ENCODE measurements at regions not wholly inside any gene's neighbourhood (a gene's known extent, or its start where the extent isn't known, plus 50 kb on each side); places are given as distances from the start of the nearest gene placed in this dataset.

DNA sequence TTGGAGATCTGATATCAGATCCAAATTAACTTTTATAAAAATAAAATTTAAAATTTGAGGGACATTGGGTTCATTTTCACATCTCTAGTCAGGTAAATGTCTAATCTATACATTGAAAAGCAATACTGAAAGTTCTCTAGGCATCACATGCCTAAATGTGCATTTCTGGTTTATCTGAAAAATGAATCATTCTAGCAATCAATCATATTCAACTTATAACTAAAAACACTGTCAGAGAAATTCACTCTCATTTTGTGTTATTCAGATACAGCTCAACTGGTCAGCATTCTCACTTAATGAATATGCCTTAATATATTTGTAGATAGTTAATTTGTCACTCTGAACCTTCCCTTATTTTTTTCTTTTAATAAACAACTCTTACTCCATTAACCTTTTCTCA is 243.2 kb downstream of the CASP12 start:
- no peak for DNase-seq (ENCODE audit: low read depth)

DNA sequence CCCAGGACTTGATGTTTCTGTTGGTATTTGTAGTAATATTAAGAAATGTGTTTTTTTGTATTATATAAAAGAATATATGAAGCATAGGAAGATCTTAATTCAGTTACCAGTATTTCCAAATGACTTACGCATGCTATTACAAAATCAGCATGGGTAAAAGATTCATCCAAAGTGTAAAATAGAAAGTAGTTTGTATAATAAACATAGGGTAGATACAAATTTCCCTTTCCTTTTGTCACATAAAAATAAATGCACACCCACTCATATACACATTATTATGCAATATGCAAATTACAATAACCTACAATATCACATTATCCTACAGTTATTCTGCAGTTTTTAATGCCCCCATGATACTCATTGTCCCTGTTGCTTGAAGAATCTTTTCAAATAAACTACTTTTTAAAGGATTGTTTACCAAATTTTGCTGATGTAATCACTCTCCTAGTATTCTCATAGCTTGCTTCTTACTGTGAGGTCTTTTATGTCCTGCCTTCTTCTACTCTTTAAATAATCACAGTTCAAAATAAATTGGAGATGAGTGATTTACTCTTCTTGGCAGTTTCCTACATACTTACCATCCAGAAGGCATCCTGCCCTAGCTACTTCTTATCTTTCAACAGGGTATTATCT is 244.0 kb downstream of the CASP12 start:
- DNase-seq (ENCODE audit: low read depth), result no peak

DNA sequence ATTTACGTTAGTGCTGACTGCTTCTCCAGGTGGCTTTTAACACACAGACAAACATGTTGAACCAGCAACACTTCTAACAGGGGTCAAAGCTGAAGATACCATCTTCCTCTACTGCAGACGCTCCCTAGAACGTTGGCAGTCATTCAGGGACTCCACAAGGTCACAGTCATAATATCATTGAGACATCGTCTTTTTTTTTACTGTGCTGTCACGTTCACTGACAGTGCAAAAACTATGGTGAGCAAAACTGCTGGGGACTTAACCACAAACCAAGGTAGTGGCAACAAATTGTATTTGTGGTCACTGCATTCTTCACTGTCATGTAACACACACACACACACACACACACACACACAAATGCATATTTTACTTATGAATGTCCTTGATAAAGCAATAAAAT is 244.9 kb downstream of the CASP12 start:
- no peak for DNase-seq (ENCODE audit: low read depth)

DNA sequence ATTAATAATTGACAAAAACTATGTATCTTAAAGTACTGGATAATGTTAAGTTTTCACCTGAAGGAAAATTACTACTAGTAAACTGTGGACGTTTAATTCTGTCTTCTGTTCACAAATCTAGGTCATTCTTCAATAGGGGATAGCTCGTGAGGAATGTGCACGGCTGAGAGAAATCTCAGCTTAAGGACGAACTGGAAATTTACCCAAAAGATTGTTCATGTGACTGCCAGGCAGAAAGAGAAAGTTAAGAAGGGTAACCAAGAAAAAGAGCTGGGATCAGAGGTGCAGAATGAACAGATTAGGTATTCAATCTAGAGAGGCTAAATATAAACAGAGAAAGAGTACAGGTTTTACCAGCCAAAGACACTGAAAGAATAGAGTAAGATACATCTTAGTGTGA is 245.3 kb downstream of the CASP12 start:
- DNase-seq (ENCODE audit: low read depth), result no peak

DNA sequence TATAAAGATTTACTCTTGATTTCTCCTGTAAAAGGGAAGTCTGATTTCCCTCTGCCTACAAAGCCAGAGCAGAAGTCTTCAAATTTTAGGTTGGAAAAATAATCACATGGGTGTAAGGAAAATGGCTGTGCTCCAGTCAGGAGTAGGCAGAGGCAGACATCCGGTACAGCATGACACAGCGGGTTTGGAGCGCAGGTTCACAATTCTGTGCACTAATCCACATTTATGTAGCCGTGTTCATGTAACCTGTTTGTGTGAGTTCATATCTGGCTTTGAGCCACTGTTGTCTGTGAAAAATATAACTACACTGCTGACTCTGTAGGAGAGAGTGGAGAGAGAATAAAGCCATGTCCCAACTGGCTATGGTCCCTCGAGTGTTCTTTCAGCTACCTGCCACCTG is 248.0 kb downstream of the CASP12 start:
- DNase-seq (ENCODE audit: low read depth), result no peak

DNA sequence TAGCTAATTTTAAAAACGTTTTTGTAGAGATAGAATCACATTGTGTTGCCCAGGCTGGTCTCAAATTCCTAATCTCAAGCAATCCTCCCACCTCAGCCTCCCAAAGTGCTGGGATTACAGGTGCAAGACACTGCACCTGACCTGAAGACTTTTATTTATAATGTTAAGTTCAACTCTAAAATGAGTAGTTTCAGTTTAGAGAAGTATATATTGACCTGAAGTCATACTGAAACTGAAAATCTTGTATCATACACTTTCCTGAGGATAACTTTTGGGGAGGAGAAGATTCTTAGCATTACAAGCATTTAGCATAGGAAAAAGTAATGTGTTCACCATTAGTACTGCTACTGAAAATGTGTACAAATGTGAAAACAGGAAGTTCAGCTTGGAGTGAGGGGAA is 249.3 kb downstream of the CASP12 start:
- DNase-seq (ENCODE audit: low read depth), result no peak

DNA sequence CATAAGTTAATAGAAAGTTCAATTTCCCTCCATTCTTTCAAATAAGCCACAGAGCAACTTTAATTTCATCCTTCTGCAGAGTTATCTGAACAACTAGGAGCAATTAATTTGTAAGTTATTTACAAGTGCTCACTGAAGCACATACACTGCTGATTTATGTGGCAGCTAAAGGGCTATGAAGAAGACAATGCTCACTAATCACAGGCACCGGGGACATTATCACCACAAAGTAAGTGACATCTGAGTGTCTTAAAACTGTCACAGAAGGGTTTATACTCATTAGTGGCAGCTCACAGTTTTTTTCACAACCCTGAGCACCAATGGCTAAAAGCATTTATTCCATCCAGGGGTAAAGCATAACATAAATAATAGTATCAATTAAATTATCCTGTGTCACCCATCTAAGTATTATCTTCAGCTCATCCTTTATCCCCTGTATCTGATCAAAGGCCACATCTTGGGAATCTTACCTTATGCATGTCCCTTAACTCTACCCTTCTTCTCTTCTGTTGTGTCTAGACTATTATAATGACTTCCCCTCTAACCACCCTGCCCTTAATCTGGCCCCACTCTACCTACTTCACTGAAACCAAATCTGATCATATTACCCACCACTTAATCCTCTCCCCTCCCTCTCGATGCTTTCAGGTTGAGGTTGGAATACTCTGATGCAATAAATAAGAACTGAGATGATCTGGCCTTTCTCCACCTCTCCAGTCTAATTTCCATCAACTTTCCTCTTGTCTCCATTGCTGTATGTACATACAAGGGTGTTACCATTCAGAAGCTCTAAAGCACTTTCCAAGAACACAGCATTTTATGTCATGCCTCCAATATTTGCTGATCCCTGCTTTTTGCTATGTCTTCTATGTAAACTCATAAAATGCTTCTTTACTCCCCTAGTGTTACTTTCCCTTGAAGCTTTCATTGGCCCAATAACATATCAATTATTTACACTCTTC is 252.7 kb downstream of the CASP12 start:
- no peak for DNase-seq (ENCODE audit: low read depth)

DNA sequence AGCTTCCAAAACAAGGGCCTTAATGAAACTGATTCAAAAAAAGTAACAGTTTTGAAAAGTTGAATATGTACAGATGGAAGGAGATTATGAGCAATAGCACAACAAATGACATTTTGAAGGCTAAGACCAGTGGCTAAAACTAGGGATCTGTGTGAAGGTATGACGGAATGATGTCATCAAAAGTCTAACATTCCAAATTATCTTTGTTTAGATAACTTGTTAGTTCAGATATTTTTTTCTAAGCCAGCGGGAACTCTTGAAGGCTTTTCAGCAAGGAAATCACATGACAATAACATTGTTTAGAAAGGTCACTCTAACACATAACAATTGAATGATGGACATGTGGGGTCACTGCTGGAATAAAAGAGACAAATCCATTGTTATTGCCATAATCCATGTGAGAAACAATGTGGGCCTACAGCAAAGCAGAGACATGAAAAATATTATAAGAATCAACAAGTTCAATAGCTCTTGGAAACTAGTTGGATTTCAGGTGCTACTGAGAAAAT is 260.5 kb downstream of the CASP12 start:
- DNase-seq (ENCODE audit: low read depth), result no peak

DNA sequence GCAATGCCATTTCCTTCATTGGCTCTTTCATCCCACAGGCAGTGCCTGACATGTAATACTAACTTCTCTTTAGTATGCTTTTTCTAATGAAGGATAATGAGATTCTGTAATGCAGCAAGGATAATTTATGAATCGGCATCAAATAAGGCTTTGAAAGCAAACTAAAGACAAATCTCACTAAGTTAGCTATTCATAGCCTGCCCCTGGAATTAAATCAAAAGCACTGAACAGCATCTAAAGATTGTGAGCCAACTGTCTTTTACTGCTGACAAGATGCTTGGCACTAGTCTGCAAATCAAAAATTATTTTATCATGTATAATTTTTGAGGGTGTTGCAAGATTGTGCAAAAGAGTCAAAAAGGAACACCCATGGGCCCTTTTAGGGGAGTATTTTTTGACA is 265.0 kb downstream of the CASP12 start:
- no peak for DNase-seq (ENCODE audit: low read depth)

DNA sequence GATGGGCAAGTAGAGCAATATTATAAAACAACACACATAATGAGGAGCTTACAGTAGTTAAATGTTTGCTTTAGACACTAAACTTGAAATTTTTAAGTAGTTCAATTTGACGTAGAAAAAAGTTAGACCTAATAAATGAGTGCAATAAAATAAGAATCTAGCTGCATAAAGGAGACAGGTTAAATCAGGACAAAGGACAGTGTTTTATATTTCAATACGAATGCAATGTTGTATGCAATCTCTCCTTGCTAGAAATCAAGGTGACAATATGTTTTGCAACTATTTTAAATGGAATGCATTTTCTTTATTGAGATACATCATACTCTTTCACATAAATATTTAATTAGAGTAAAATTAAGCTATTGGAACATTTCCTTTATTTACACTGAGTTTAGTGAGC is 267.9 kb downstream of the CASP12 start:
- DNase-seq (ENCODE audit: low read depth), result no peak

DNA sequence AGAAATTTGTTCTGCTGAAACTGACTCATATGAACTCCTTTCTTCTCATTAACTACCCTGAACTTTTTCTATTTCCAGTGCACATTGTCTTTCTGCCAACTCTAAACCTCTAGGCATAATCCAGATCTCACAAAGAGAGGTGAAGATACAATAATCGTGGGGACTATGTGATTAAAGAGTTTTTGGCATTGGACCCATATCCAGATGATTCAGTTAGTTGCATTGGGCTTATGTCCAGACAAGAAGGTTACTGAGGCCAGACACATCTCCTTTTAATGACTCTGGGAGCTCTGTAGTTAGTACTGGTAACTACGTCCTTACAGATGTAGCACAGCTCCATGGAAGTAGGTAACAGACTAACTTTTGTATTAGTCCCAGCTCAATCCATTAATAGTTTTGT is 273.0 kb downstream of the CASP12 start:
- DNase-seq (ENCODE audit: low read depth), result no peak

DNA sequence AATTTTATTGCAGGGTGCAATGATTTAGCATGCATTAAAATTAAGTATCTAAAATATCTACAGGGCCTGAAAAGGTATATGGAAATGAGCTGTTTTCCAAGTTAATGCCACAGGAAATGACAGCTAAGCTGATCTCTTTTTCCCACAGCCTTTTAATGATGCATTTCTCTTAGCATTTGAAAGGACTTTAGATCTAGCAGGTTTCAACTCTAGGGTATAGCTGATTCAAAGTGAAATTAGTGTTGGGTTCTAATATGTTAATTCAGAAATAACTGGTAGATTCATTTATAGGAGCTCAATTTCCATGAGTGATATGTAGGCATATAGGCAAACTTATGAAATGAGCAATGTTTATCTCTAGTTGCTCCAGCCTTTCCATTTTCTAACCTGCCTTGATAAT is 274.2 kb downstream of the CASP12 start:
- no peak for DNase-seq (ENCODE audit: low read depth)

DNA sequence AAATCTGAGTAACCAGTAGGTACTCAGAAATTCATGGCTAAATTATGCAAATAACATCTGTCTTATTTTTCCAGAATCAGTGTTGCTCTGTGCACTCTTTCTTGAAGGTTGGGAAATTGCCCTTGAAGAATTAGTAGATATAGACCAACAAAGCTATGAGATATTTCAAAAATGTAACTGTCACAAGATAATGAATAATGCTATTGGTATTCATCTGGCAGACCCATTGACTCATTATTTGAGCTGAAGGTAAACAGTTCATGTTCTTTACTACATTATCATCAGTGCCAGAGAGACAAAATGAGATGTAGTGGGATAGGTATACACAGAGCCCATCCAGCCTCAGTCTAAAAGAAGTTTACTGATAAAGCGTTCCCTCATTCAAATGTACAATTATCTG is 274.7 kb downstream of the CASP12 start:
- no peak for DNase-seq (ENCODE audit: low read depth)

DNA sequence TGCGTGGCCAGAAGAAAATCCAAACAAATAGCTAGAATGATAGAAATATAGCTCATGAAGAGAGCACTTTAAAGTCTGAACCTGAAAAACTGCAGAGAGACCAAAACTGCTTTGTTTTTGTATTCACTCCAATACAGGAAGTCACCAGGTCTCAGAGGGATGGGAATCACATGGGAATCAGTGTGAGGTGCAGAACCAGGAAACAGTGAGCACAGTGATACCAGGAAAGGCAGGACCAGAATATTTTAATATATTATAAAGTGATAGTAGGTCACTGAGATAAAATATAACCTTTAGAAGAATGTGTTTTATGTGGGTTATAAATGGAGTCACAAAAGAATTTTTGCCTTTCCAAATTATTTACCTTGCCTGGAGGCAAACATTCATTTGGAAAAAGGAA is 277.3 kb downstream of the CASP12 start:
- DNase-seq (ENCODE audit: low read depth), result no peak

DNA sequence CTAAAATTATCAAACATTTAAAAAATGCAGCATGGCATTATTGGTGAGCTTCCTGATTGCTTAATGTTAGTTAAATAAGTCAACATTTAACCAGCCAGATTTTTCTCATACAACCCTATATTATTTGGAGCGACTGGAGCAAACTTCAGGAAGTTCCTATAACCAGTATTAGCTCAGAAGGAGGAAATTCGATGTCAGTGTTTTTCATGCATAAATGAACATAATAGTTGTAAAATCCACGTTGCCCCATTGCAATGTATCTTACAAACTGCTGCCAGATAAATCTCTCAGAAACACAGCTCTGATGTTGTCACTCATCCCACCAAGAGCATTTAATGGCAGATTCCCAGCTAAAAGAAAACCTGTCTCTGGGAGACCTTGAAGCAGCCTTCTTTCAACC is 278.5 kb downstream of the CASP12 start:
- no peak for DNase-seq (ENCODE audit: low read depth)

DNA sequence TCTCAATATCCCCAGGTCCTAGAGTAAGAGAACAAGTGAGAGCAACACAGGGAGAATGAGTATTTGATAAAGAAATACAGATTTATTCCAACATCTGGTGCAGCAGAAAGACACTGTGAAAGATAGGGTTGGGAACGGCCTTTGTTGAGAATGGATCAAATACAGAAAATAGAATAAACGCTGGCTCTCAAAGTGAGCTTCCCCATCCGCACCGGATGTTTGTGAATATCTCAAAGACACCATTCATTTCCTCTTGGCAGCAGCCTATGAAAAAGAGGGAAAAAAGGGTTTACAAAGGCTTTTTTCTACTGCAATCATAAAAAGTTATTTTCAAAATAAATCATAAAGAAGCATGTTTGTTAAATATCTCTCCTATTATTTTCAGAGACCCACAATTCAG is 279.3 kb downstream of the CASP12 start:
- DNase-seq (ENCODE audit: low read depth), result no peak

DNA sequence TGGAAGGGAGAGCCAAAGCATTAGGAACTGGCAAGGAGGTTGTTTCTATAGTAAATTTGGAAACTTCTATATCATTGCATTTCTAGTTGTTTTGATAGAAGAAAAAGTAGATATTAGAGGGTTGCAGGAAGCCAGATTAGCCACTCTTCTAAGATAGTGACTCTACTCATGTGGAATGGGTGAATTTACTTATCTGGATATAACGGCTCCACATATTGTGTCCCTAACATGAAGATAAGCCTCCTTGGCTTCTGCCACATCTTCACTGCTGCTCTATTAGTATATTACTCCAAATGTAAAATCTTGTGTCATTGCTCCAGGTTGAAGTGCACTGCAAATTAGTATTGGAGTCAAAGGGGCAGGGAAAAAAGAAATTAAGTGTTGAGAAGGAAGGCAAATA is 283.3 kb downstream of the CASP12 start:
- no peak for DNase-seq (ENCODE audit: low read depth)

DNA sequence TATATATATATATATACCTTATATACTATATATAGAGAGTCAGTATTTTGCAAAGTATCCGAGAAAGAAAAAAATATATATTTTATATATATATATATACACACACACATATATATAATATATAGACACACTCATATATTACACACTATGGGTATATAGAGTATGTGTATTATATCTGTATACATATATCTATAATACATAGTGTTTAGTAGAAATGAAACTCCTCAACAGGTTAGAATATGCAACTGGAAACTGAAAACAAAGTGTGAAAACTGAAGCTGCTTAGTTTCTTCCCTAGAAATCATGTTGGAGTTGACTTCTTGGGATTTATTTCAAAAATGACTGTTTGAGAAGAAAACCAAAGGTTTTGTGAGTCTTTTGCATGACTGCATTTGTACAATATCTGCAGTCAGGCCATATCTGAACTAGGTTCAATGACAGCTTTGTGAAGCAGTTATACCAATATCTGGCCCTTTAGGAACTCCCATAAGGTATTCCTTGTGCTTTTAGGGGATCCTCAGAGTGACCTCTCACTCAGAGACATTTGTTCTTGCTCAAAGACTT is 284.1 kb downstream of the CASP12 start:
- no peak for DNase-seq (ENCODE audit: low read depth)

DNA sequence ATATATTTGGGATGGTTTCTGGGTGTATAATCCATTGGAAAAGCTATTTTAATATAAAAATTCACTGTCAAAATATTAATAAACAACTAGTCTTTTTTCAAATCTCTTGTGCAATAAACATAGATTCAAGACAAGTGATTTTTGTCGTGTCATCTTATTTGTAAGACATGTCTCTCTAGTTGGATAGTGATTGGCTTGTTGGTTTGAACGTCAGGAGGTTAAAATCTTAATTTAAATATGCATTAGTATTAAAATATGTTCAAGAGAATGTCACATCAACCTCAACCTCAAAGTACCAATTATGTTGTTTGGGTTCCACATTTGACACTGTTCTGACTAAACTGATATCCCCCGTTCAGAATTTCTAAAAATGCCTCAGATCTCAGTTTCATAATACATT is 287.6 kb downstream of the CASP12 start:
- no peak for DNase-seq (ENCODE audit: low read depth)

DNA sequence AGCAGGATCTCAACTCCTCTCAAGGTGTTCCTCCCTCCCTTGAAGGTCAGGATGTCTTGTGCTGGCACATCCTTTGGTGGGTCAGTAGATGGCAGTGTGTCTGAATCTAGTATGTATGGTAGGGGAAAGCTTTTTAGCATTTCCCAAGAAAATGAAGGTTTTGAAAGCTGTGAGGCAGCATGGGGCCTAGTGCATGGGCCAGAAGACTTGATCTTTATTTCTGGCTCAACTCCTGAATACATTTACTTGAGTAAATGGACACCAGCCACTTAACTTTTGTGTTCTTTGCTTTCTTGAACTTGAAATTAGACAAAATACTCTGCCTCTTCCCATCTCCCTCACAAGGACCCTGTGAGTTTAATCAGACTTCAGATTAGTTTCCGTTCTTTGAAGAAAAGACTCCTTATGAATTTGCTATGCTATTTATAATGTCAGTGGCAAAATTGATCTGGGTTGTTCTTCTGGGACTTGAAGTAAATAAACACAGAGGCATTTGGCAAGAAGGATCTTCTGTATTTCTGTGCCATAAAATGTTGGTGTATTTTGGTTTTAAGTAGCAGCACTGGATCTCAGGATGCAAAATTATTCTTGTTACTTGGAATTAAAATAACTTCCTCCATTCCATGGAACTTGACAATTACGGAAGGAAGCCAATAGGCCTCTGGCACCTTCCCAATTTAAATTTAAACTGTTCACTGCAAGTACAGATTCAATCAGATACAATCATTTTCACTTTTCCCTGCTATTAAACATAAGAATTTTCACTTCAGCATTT is 288.8 kb downstream of the CASP12 start:
- peak; percentile 0 for DNase-seq (ENCODE audit: low read depth)

DNA sequence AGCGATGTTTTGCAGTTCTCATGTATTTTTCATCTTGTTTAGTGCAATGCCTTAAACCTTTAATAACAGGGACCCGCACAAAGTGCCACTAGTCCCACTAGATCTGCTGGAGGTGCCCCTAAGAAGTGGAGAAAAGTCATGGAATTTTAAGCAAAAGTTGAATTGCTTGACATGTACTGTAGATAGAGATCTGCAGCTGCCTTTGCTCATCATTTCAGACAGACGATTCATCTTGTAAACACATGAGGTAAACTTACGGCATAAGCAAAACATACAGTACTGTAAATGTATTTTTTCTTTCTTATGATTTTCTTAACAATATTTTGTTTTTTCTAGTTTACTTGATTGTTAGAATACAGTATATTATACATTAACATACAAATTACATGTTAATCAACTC is 295.6 kb downstream of the CASP12 start:
- no peak for DNase-seq (ENCODE audit: low read depth)

DNA sequence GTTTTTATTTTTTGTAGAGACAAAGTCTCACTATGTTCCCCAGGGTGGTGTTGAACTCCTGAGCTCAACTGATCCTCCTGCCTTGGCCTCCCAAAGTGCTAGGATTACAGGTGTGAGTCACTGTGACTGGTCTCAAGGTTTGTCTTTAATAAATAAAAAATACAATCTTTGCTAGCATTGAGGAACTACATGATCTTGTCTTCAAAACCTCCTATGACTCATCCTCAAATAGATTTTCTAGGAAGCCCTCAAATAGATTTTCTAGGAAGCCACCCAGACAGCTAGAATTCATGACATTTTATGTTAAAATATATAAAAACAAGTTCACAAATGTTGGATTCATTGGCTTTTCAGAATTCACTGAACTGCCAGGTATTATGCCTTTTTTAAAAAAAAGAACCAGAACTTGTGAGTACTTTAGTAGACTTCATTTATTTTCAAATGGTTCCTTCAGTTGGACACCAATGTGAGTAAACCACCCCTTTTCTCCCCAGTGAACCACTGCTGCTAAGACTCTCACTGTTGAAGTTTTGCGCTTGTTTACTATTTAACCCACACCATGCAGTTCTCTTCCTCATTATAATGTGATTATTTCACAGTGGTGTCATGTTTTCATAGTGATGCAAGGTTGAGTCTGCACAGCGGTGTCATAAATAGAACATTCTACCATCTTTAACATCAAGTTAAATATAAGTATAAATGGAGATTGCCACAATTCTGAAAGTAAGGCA is 303.9 kb downstream of the CASP12 start:
- DNase-seq (ENCODE audit: low read depth), result no peak

Data from activated T-helper 9 cell treated with anti-CD3 and anti-CD28 coated beads, Interleukin-2, amount 50 U/mL, for 16 hours (primary cell).